Uterus (tissue), 2 donors: ENCODE measurements at regions not wholly inside any gene's neighbourhood (a gene's known extent, or its start where the extent isn't known, plus 50 kb on each side); places are given as distances from the start of the nearest gene placed in this dataset.

Experiments used
- CTCF ChIP-seq, 4 experiments: fragments of 200-600 bp in 2 of 4; fragments of 450-650 bp in 2 of 4; sonication (generic) in 2 of 4; IDR thresholded peaks; one replicate each; pipeline ENCODE4 v1.5.1; 2016 to 2019; ENCODE audit warnings: antibody characterized with exemption in 4 of 4, mild to moderate bottlenecking in 2 of 4, moderate library complexity in 1 of 4
- POLR2A ChIP-seq, 2 donors: fragments of 450-650 bp; IDR thresholded peaks; one replicate each; pipeline ENCODE4 v1.6.1; 2016; ENCODE audit warnings: antibody characterized with exemption in 2 of 2, mild to moderate bottlenecking in 1 of 2, moderate library complexity in 1 of 2

GRCh38 chr3:17800232-17800631 lies 57.8 kb upstream of the TBC1D5 start:
- TF ChIP-seq CTCF (IDR thresholded peaks at IDR 0.05) (no peak), POLR2A (IDR thresholded peaks at IDR 0.05) (no peak)
